LNCAP (cell line): ENCODE measurements at regions not wholly inside any gene's neighbourhood (a gene's known extent, or its start where the extent isn't known, plus 50 kb on each side); places are given as distances from the start of the nearest gene placed in this dataset.

Source experiments
- TF ChIP-seq, protein P1 (sequence below): fragments of 450-650 bp; IDR thresholded peaks from 2 replicates; pipeline ENCODE4 v1.5.1; 2017; ENCODE audit warnings: mild to moderate bottlenecking

DNA sequence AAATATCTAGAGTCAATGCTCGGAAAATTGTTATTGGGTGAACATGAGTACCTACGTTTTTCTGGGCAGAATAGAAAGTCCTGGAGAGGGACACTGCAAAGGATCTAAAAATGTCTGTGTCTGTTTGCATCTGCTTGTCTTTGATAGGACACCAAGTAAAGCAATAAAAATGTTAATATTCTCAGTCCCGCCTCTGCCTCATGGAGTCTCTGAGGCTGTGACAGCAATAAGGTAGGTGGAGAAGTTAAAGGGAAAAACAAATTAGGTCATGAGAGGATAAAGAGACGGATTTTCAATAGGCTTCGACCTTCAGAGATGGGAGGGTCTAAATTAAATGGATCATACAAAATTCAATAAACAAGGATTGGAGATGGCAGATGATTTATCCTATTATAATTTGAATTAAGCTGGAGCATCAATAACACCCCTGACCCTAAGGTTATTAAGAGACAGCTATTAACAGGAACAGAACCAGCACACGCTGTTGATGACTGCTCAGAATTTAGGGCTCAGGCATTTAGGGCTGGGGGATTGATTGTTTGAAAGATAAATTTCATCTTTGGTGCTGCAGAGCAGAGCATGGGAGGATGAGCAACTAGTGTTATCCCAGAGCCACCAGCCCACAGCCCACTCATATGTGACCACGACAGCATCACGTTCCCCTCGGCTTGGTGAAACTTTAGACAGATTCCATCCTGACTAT, 620.3 kb upstream of the CDH4 start:
- TF ChIP-seq, protein P1, sequence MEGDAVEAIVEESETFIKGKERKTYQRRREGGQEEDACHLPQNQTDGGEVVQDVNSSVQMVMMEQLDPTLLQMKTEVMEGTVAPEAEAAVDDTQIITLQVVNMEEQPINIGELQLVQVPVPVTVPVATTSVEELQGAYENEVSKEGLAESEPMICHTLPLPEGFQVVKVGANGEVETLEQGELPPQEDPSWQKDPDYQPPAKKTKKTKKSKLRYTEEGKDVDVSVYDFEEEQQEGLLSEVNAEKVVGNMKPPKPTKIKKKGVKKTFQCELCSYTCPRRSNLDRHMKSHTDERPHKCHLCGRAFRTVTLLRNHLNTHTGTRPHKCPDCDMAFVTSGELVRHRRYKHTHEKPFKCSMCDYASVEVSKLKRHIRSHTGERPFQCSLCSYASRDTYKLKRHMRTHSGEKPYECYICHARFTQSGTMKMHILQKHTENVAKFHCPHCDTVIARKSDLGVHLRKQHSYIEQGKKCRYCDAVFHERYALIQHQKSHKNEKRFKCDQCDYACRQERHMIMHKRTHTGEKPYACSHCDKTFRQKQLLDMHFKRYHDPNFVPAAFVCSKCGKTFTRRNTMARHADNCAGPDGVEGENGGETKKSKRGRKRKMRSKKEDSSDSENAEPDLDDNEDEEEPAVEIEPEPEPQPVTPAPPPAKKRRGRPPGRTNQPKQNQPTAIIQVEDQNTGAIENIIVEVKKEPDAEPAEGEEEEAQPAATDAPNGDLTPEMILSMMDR: no peak

DNA sequence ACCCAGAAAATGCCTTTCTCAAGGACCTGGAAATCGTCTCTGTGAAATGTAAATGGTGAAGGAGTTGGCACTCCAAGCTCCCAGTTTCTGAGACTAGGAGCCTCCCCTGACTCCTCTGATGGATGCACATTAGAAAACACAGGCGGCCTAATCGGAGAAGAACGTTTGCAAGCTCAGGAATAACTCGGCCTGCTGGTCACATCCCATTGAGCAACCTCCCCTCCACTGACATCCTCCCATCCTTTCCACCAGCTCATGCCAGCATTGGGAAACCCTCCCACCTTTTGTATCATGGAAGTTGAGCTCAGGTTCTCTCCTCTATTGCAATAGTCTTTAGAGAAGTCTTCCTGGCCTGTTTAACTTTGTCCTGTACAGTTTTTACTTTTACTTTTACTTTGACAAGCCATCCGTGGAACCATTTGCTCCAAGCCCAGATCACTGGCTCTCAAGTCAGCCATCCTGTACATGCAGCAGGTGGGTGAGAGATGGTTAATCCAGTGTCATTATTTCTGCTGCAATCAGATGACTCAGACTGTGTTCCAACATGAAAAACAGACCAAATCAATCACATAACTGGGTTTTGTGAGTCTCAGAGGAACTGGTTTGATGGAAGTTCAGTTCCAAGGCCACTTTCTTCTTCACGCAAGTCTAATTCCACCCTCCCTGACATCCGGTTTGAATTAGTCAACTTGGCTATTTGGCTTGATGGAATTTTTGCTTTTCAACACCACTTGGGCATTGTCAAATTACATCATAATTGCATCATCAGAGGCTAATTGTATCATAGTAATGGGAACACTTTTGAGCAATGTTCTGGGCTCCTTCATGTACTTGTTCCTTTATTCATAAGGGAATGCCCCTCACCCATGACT, 619.4 kb upstream of the CDH4 start:
- TF ChIP-seq, protein P1: no peak

DNA sequence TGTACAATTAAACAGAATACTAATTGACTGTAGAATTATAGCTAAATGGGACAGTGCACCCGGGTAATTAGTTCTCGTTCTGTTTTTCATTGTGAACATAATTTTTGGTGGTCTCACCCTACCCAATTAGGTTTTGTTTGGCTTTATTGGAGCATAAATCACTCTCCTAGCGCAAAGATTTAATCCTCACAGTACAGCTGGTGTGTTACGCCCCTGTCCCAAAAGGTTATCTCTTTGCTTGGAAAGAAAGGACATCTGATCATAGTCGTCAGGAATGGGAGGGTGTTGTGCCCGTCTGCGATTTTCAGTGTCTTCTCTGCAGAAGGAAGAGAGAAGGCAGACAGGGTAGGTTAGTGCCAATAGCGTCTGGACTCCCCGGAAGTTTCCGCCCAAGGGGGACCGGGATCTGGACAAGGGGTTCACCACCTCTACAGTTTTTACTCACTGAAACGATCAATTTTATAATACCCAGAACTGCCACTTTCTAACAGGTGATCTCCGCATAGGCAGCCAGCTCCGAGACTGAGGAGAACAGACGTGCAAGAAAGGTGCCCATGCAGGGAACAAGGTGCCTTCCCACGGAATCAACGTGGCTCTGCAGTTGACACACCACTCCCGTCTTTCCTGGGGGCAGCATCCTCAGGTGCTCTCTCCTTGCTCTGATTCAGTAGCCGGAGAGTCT, 617.4 kb upstream of the CDH4 start:
- TF ChIP-seq, protein P1: no peak

DNA sequence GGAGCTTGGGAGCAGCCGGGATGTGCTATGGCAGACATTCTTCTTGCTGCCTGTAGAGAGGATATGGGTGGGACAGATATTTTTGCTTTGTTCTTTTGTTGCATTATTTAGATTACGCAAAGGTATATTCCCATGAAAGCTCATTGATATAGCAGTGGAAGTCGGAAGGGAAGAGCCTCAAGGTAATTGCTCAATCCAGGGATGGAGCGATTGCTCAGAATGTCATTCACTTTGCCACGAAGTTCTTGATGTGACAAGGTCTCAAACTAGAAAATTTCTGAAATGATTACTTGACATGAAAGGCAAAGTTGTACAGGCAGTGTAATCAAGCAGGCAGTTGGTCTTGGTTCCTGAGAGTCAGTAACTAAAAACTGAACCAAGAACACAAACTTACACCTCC, 615.6 kb upstream of the CDH4 start:
- TF ChIP-seq, protein P1: no peak

DNA sequence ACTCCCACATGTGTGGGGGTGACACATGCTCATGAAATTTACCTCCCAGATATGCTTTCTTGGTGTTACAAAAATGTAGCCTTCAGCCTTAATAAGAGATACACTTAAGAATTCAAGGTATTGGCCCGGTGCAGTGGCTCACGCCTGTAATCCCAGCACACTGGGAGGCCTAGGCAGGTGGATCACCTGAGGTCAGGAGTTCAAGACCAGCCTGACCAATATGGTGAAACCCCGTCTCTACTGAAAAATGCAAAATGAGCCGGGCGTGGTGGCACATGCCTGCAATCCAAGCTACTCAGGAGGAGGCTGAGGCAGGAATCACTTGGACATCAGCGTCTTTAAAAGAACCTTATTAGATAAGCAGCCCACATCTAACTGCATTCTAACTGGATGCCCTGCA, 614.3 kb upstream of the CDH4 start:
- TF ChIP-seq, protein P1: no peak

DNA sequence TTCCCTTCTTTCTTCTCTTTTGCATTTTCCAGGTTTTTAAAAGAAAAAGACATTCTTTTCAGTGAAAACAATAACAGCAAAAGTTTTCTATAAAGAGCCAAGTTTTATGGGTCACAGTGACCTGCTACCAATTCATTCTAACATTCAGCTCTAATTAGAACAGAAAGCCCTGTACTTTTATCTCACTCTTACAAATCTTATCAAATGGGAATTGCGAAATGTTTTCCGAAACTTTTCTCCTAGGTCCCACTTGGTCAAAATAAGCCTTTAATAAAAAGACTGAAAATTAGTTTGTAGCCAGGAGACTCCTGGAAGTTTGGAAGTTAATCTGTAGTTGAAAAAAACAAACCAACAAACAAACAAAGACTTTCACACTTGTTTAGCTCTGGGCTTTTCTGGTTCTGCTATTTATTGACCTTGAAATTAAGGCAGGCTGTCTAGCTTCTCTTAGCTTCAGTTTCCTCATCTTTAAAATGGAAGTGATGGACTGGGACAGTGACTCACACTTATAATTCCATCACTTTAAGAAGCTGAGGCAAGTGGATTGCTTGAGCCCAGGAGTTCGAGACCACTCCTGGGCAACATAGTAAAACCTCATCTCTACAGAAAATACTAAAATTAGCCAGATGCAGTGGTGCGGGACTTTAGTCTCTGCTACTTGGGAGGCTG, 613.5 kb upstream of the CDH4 start:
- TF ChIP-seq, protein P1: no peak

DNA sequence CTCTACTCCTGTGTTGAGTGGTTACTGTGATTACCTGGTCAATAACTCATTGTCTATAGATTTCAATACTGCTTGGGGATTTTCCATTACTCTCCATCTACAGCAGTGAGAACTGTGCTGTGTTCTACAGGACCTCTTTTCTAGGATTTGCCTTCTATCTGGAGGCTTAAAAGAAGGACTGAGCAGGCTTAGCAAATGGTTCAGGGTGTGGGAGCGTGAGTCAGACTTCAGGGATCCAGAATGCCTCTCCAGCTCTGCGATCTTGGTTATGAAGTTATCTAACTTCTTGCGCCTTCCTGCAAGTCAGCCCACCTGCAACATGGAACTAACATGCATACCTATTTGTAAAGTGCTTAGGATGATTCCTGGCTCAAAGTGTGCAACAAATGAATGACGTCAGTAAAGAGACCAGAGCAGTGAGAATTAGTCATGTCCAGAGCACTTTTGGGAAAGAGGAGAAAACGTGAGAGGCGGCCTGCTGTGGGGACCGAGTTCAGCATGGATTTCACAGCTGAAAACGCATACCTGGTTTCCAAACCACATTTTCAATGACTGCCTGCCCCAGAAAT, 610.1 kb upstream of the CDH4 start:
- TF ChIP-seq, protein P1: no peak
